Uterus (tissue), 2 donors: ENCODE measurements at regions not wholly inside any gene's neighbourhood (a gene's known extent, or its start where the extent isn't known, plus 50 kb on each side); places are given as distances from the start of the nearest gene placed in this dataset.
"Not testable (repeated sequence)": the region's sequence is repeated elsewhere in the genome, so short reads cannot be mapped to it uniquely, and the experiment has no call there.

Source experiments
- CTCF ChIP-seq, 4 experiments: fragments of 200-600 bp in 2 of 4; fragments of 450-650 bp in 2 of 4; sonication (generic) in 2 of 4; IDR thresholded peaks; one replicate each; pipeline ENCODE4 v1.5.1; 2016 to 2019; ENCODE audit warnings: antibody characterized with exemption in 4 of 4, mild to moderate bottlenecking in 2 of 4, moderate library complexity in 1 of 4
- POLR2A ChIP-seq, 2 donors: fragments of 450-650 bp; IDR thresholded peaks; one replicate each; pipeline ENCODE4 v1.6.1; 2016; ENCODE audit warnings: antibody characterized with exemption in 2 of 2, mild to moderate bottlenecking in 1 of 2, moderate library complexity in 1 of 2

GRCh38 chr1:120619867-120620692, 103.7 kb upstream of the NBPF26 start:
- not testable (repeated sequence) for TF ChIP-seq CTCF, POLR2A (IDR thresholded peaks at IDR 0.05)
